PC-9 (cell line): ENCODE measurements at regions not wholly inside any gene's neighbourhood (a gene's known extent, or its start where the extent isn't known, plus 50 kb on each side); places are given as distances from the start of the nearest gene placed in this dataset.

Experiments used
- CTCF ChIP-seq: fragments of 200-600 bp; sonication (generic); conservative IDR thresholded peaks from 2 replicates; pipeline ENCODE4 v1.6.1; 2017; ENCODE audit warnings: mixed run types, antibody characterized with exemption, mild to moderate bottlenecking, moderate library complexity
- EZH2 ChIP-seq: fragments of 200-600 bp; sonication (generic); IDR thresholded peaks from 2 replicates; pipeline ENCODE4 v1.8.0; 2017; ENCODE audit warnings: antibody characterized with exemption, low read depth

GRCh38 chr4:124526769-124527168 is 185.8 kb downstream of the ANKRD50 start:
- TF ChIP-seq CTCF, result no peak
- no peak for TF ChIP-seq EZH2
